ENCODE measurements at regions not wholly inside any gene's neighbourhood (a gene's known extent, or its start where the extent isn't known, plus 50 kb on each side); places are given as distances from the start of the nearest gene placed in this dataset.
A peak's percentile ranks its signal among the peaks of the same experiment; 100 is the strongest.

- no peak for TF ChIP-seq CTCF (IDR thresholded peaks at IDR 0.05; ENCODE audit: low read depth, low read length)
- no peak for DNase-seq (ENCODE audit: low read depth in 2 of 2)
- no peak overlapping the region for H3K4me3 ChIP-seq (replicated peaks in 1 of 2; ENCODE audit: low read depth in 2 of 2, low read length in 2 of 2)
Observed at GRCh38 chr14:88955455-88955854, 131.0 kb downstream of the TTC8 start.

- no peak for TF ChIP-seq CTCF (IDR thresholded peaks at IDR 0.05; ENCODE audit: low read depth, low read length)
- no peak overlapping the region for H3K4me3 ChIP-seq (replicated peaks in 1 of 2; ENCODE audit: low read depth in 2 of 2, low read length in 2 of 2)
- DNase-seq (ENCODE audit: low read depth in 2 of 2), result no peak
Observed at GRCh38 chr14:88960496-88960895, 136.0 kb downstream of the TTC8 start.

GRCh38 chr14:88961214-88961613 lies 136.8 kb downstream of the TTC8 start:
- DNase-seq (ENCODE audit: low read depth in 2 of 2), result no peak

GRCh38 chr14:88962356-88962755 lies 137.9 kb downstream of the TTC8 start:
- no peak for DNase-seq (ENCODE audit: low read depth in 2 of 2)

More at GRCh38 chr14:88961214-88961613, 136.8 kb downstream of the TTC8 start:
- H3K4me3 ChIP-seq (replicated peaks in 1 of 2; ENCODE audit: low read depth in 2 of 2, low read length in 2 of 2), result no peak overlapping the region
- no peak for TF ChIP-seq CTCF (IDR thresholded peaks at IDR 0.05; ENCODE audit: low read depth, low read length)

GRCh38 chr14:88967299-88967698 lies 142.8 kb downstream of the TTC8 start:
- DNase-seq (ENCODE audit: low read depth in 2 of 2), result no peak
- no peak for TF ChIP-seq CTCF (IDR thresholded peaks at IDR 0.05; ENCODE audit: low read depth, low read length)
- H3K4me3 ChIP-seq (replicated peaks in 1 of 2; ENCODE audit: low read depth in 2 of 2, low read length in 2 of 2), result no peak overlapping the region

More at GRCh38 chr14:88962356-88962755, 137.9 kb downstream of the TTC8 start:
- no peak overlapping the region for H3K4me3 ChIP-seq (replicated peaks in 1 of 2; ENCODE audit: low read depth in 2 of 2, low read length in 2 of 2)
- TF ChIP-seq CTCF (IDR thresholded peaks at IDR 0.05; ENCODE audit: low read depth, low read length), result no peak

DNA sequence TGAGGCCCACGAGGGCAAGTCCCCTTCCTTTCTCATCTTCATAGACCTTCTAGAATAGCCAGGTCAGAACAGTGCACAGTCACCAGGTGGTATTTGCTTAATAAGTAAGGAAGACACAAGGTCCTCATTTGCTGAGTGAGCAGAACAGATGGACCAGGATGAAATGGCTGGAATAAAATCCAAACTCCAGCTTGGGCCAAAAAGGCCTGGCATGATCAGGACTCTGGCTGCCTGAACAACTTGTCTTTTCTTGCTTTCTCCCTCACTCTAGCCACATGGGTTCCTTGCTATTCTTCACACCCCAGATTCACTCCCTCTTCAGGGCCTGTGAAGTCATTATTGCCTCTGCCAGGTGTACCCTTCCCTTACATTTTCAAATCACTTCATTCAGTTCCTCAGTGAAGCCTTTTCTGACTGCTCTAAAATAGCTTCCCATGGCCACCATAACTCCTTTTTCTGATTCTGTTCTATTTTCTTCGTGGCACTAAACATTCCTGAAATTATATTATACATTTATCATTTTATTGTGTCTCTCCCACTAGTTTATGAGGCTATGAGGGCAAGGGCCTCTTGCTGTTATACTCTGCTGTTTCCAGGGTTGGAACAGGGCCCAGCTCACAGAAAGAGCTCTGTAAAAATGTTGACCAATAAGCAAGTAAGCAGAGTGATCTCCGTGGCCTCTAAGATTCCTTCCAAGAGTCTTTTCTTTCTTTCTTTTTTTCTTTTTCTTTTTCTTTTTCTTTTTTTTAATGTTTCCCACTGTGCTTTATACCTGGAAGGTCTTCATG lies 150.8 kb downstream of the TTC8 start:
- DNase-seq (ENCODE audit: low read depth in 2 of 2), result peak in 1 of 2 donors; percentile 14
- TF ChIP-seq CTCF (IDR thresholded peaks at IDR 0.05; ENCODE audit: low read depth, low read length), result no peak
- H3K4me3 ChIP-seq (replicated peaks in 1 of 2; ENCODE audit: low read depth in 2 of 2, low read length in 2 of 2), result no peak overlapping the region

All from cardiac fibroblast (primary cell).